ENCODE measurements at regions not wholly inside any gene's neighbourhood (a gene's known extent, or its start where the extent isn't known, plus 50 kb on each side); places are given as distances from the start of the nearest gene placed in this dataset.

GRCh38 chr10:100656454-100656853 lies 88.9 kb upstream of the PAX2 start:
- DNase-seq (ENCODE audit: low read depth), result no peak
- no peak for TF ChIP-seq CTCF (IDR thresholded peaks at IDR 0.05; ENCODE audit: insufficient read depth, low read length)

GRCh38 chr10:100658269-100658668 lies 87.1 kb upstream of the PAX2 start:
- no peak for TF ChIP-seq CTCF (IDR thresholded peaks at IDR 0.05; ENCODE audit: insufficient read depth, low read length)
- no peak for DNase-seq (ENCODE audit: low read depth)
- H3K4me3 ChIP-seq (ENCODE audit: low read depth, low read length), result no peak overlapping the region

More at GRCh38 chr10:100656454-100656853, 88.9 kb upstream of the PAX2 start:
- no peak overlapping the region for H3K4me3 ChIP-seq (ENCODE audit: low read depth, low read length)

GRCh38 chr10:100659361-100660098 lies 85.9 kb upstream of the PAX2 start:
- no peak overlapping the region for H3K4me3 ChIP-seq (ENCODE audit: low read depth, low read length)
- no peak for DNase-seq (ENCODE audit: low read depth)
- TF ChIP-seq CTCF (IDR thresholded peaks at IDR 0.05; ENCODE audit: insufficient read depth, low read length), result no peak

GRCh38 chr10:100660365-100660764 lies 85.0 kb upstream of the PAX2 start:
- no peak for DNase-seq (ENCODE audit: low read depth)
- no peak for TF ChIP-seq CTCF (IDR thresholded peaks at IDR 0.05; ENCODE audit: insufficient read depth, low read length)
- no peak overlapping the region for H3K4me3 ChIP-seq (ENCODE audit: low read depth, low read length)

GRCh38 chr10:100660945-100661344 lies 84.4 kb upstream of the PAX2 start:
- DNase-seq (ENCODE audit: low read depth), result no peak
- no peak for TF ChIP-seq CTCF (IDR thresholded peaks at IDR 0.05; ENCODE audit: insufficient read depth, low read length)
- no peak overlapping the region for H3K4me3 ChIP-seq (ENCODE audit: low read depth, low read length)

- H3K4me3 ChIP-seq (ENCODE audit: low read depth, low read length), result no peak overlapping the region
- no peak for DNase-seq (ENCODE audit: low read depth)
- TF ChIP-seq CTCF (IDR thresholded peaks at IDR 0.05; ENCODE audit: insufficient read depth, low read length), result no peak
These were observed 83.9 kb upstream of the PAX2 start for GRCh38 chr10:100661520-100661919.

- H3K4me3 ChIP-seq (ENCODE audit: low read depth, low read length), result no peak overlapping the region
- no peak for DNase-seq (ENCODE audit: low read depth)
- TF ChIP-seq CTCF (IDR thresholded peaks at IDR 0.05; ENCODE audit: insufficient read depth, low read length), result no peak
These were observed 83.3 kb upstream of the PAX2 start for GRCh38 chr10:100662067-100662466.

Data from fibroblast of the aortic adventitia (primary cell).